Fibroblast of the aortic adventitia (primary cell): ENCODE measurements at regions not wholly inside any gene's neighbourhood (a gene's known extent, or its start where the extent isn't known, plus 50 kb on each side); places are given as distances from the start of the nearest gene placed in this dataset.

ENCODE experiments used
- DNase-seq: peaks from one replicate; pipeline ENCODE4 v3.0.0-alpha.2; 2010; ENCODE audit warnings: low read depth
- H3K4me3 ChIP-seq: 2 replicates; pipeline ENCODE4 v1.5.1; 2011; ENCODE audit warnings: low read depth, mild to moderate bottlenecking, control low read depth, low read length, moderate library complexity
- TF ChIP-seq, protein P1 (sequence below): IDR thresholded peaks from 2 replicates; pipeline ENCODE4 v1.5.1; 2011; ENCODE audit warnings: mild to moderate bottlenecking, low read length, control low read depth, inconsistent platforms; ENCODE audit not compliant: insufficient read depth

DNA sequence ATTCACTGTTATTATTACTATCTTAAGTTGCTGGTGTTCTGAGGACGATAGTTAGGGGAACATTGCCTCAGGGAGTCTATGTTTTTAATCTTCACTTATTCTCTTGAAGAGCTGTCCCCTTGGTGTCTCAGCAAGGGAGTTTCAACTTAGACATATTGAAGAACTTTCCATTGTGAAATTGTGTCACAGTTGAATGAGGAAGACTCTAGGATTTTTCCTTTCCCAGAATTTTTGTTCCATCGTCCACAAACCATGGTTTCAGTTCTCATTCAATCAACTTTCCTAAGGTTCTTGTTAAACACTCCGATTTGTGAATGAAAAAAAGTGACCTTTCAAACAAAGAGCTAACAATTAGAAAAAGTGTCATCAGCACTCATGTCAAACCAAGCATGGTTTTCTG lies 128.3 kb downstream of the GATA3 start:
- no peak for DNase-seq
- H3K4me3 ChIP-seq, result no peak overlapping the region
- TF ChIP-seq, protein P1, sequence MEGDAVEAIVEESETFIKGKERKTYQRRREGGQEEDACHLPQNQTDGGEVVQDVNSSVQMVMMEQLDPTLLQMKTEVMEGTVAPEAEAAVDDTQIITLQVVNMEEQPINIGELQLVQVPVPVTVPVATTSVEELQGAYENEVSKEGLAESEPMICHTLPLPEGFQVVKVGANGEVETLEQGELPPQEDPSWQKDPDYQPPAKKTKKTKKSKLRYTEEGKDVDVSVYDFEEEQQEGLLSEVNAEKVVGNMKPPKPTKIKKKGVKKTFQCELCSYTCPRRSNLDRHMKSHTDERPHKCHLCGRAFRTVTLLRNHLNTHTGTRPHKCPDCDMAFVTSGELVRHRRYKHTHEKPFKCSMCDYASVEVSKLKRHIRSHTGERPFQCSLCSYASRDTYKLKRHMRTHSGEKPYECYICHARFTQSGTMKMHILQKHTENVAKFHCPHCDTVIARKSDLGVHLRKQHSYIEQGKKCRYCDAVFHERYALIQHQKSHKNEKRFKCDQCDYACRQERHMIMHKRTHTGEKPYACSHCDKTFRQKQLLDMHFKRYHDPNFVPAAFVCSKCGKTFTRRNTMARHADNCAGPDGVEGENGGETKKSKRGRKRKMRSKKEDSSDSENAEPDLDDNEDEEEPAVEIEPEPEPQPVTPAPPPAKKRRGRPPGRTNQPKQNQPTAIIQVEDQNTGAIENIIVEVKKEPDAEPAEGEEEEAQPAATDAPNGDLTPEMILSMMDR, result no peak

DNA sequence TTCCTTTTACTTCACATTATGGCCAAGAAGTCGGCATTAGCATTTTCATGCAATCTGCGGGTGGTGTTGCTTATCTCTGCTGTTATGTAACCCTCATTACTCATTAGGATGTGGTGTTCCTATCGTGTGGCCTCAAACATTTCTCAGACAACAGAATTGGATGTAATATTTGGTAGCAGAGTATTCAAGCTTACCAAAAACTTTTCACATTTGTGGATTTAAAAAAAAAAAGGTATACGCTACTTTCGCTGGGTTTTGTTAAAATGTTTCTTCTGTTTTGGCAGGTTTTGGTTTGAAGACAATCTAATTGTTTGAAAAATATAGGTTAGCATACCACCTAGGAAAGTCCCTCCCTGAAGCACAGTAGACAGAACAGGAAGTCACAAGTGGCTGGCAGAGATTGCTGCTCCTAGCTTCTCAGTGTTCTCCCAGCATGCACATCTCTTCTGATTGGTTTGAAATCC lies 128.8 kb downstream of the GATA3 start:
- no peak overlapping the region for H3K4me3 ChIP-seq
- TF ChIP-seq, protein P1, result no peak
- peak; percentile 37 for DNase-seq

DNA sequence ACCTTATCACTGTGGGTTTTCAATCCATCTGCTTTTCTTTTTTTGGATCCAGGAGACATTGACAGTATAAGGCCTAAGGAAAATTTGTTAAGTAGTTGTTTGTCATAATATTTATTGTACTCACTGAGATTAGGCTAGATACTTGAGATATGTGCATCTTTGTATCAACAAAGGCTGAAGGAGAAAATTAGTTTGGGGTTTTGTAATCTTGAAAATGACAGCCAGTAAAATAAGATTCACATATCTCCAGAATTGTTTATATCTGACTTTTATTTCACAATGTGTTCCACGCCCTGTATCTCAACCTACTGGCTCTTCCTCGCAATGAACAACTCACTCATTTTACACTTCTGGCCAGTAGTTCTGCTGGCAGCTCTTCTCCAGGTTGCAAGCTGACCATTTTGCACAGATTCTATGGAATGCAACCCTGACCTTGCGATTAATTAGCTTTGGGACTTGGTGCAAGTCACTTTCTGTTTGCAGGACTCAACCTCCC lies 132.7 kb downstream of the GATA3 start:
- H3K4me3 ChIP-seq, result no peak overlapping the region
- TF ChIP-seq, protein P1, result no peak
- DNase-seq, result peak; percentile 1

DNA sequence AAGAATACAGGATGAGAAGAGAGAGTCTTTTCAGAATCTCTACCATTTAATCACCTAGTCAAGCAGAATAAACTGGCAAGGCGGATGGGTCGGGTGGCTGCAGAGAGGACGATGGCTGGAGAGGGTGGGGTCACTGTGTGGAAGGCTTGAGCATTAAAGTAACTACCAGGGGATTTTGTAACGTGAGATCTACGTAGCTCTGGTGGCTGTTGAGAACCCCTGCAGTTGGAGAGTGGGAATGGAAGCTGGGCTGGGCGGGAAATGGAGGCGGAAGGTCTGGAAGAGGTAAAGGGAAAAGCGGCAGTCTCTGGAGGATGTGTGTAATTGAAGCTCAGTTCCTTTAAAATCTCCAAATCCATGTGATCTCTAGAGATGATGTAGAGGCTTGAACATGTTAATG lies 135.0 kb downstream of the GATA3 start:
- H3K4me3 ChIP-seq, result no peak overlapping the region
- no peak for DNase-seq
- TF ChIP-seq, protein P1, result no peak

DNA sequence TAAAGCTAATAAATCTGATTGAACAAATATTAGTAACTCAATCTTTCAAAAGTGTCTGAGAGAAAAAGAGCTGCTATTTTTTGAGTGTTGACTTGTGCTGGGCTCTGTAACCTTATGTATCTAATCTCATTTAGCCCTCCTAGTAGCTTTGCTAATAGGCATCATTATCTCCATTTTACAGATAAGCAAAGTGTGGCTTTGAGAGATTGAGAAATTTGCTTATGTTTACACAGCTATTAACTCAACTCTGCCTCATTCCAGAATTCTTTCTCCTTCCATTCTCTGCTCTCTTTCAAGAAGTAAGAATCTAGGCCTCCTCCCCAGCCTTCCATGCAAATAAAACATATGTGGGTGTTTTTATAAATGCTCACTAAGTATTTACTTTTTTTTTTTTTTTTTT lies 137.8 kb downstream of the GATA3 start:
- TF ChIP-seq, protein P1, result no peak
- H3K4me3 ChIP-seq, result no peak overlapping the region
- DNase-seq, result no peak

DNA sequence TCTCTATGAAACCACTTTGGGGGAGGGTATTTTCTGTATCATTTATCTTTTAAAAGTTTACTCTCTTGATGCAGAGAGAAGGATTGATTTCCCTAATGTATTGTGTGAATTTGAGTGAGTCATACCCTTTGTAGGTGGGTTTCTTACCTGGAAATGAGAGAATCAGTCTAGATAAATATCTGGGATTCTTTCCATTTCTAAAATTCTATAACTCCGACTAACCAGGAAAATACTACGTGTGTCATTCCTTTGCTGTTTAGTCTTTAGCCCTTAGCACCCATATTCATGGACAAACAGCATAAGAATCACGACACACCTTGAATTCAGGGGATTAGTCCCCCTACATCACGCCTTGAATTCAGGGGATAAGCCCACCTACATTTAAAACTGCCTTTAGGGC lies 139.1 kb downstream of the GATA3 start:
- H3K4me3 ChIP-seq, result no peak overlapping the region
- TF ChIP-seq, protein P1, result no peak
- DNase-seq, result no peak

DNA sequence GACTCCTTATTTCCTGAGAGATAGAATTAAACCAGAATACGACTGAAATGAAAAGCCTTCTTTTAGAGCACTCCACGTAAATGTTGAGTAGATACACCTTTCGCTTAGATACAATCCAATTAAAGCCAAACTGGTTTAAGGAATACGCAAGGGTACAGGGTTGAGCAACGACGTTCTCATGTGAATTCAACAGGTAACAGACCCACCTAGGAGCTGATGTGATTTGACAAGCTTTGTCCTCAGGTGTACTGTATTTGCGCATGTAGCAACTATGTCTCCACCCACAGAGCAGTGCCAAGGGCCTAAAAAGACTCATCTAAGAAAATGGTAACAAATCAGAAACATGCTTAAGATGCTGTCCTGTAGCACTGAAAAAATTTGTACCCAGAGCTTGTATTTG lies 139.6 kb downstream of the GATA3 start:
- no peak overlapping the region for H3K4me3 ChIP-seq
- TF ChIP-seq, protein P1, result no peak
- DNase-seq, result no peak
